CD4-positive, alpha-beta T cell treated with Interleukin-15 for 4 hours (primary cell): ENCODE measurements at regions not wholly inside any gene's neighbourhood (a gene's known extent, or its start where the extent isn't known, plus 50 kb on each side); places are given as distances from the start of the nearest gene placed in this dataset.
"Not testable (repeated sequence)": the region's sequence is repeated elsewhere in the genome, so short reads cannot be mapped to it uniquely, and the experiment has no call there.

Experiments
- DNase-seq: peaks from one replicate; pipeline ENCODE4 v3.0.0-alpha.2; 2020; ENCODE audit warnings: low spot score

DNA sequence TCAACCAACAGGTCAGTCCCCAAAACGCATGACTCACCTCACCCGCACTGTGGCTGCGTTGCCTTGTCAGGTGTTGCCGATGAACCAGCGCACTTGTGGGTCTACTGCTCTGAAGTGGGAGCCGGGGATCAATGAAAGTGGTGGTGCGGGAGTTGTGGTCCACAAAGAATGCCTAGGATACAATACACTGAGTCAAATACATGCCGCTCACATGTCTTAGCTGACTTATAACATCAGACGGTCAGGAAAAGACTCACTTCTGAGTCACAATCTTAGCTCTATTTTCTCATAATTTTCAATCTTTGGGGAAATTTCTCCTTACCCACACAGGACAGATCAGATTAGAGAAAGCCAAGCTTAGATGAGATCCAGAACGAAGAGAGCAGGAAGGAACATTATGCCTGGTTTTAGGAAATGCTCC lies 107.1 kb upstream of the STK17B start:
- DNase-seq, result peak; percentile 43

- no peak for DNase-seq
Observed at GRCh38 chr2:196279541-196279940, 108.2 kb upstream of the STK17B start.

DNA sequence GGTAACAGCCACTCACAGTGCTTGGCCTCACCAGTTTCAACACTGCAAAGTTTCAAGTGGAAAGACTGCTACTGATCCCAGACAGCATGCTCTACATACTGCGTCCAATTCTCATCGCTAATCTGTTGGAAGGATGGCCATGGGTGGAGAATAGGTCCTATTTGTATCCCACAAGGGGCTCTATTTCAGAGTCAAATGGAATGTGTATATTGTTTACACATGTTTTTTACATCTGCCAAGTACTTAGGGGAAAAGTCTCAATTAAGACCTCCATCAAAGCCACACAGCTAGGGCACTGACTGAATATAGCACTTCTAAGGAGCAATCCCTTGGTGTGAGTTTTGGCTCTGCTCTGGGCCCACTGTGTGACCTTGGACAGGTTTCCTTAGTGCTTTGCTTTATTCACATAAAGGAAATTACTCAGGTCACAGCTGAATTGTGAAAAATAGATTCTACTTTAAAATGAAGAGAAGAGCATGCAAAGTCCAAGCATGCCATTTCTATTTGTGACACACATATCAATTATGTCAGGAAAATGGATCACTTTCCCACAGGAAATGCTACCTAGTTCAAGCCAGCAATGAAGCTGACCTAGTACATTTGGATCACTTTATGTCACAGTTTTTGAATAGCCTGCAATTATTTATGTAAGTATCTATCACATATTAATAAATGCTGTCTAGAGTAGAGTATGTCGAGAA lies 112.9 kb upstream of the STK17B start:
- no peak for DNase-seq

- DNase-seq, result no peak
Observed at GRCh38 chr2:196284866-196285557, 113.6 kb upstream of the STK17B start.

GRCh38 chr2:196286821-196287220 lies 115.4 kb upstream of the STK17B start:
- no peak for DNase-seq

DNA sequence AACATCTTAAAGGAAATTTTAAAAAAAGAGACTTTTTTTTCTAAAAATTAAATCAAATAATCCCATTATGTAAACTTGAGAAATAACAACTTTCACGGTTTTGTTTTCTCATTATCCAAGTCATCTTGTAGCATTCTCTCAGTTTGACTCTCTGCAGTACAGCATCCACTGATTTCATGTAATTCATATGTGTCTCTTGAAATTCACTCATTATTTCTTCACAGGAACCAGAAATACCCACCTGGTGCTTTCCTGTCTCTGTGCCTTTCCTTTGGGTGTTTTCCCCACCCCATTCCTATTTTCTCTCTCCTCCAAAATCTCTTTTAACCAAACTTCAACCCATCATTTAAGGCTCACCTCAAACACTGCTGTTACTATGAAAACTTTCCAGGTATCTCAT lies 116.1 kb upstream of the STK17B start:
- no peak for DNase-seq

GRCh38 chr2:196288006-196288538 lies 116.7 kb upstream of the STK17B start:
- DNase-seq, result no peak

- DNase-seq, result no peak
Observed at GRCh38 chr2:196289000-196289399, 117.6 kb upstream of the STK17B start.

- DNase-seq, result no peak
Observed at GRCh38 chr2:196290136-196290535, 118.8 kb upstream of the STK17B start.

- DNase-seq, result no peak
Observed at GRCh38 chr2:196290569-196290968, 119.2 kb upstream of the STK17B start.

GRCh38 chr2:196291426-196291825 lies 120.0 kb upstream of the STK17B start:
- no peak for DNase-seq

DNA sequence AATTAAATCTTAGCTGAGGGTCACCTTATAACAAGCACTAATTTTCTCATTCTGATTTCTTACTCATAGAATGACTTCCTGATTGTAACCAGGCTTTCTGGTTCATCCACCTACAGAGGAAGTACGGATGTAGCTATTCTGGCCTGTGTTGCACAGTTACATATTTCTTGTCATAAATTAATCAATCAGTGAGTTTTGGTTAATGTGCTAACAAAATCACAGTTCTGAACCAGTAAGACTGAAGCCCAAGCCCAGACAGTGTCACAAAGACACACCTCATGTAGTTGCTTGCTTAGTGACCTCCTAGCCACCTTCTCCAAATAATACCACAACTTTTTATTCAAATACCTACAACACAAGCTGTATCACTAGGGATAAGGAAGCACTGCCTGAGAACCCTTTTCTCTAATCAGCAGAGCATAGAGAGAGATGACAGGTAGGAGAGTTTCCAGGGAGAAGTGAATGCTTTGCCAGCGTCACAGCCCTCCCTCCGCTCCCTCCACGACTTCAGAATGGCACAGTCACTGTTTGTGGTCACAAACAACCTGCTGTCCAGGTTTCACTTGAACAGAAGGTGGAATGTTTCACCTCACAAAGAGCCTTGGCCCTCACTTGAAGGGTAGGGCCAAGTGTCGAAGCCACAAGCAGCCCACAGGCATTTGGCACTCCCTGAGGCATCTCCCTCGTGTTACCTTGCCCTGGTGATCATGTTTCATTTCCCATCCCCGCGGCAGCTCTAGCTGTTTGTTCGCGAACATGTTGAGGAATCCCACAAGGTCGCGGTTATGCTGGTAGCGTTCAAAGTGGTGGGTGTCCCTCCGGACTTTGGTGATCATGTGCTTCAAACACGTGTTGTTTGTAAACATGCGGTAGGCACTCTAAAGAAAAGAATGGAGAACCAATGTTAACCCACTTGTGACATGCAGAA lies 120.8 kb upstream of the STK17B start:
- DNase-seq, result no peak

DNA sequence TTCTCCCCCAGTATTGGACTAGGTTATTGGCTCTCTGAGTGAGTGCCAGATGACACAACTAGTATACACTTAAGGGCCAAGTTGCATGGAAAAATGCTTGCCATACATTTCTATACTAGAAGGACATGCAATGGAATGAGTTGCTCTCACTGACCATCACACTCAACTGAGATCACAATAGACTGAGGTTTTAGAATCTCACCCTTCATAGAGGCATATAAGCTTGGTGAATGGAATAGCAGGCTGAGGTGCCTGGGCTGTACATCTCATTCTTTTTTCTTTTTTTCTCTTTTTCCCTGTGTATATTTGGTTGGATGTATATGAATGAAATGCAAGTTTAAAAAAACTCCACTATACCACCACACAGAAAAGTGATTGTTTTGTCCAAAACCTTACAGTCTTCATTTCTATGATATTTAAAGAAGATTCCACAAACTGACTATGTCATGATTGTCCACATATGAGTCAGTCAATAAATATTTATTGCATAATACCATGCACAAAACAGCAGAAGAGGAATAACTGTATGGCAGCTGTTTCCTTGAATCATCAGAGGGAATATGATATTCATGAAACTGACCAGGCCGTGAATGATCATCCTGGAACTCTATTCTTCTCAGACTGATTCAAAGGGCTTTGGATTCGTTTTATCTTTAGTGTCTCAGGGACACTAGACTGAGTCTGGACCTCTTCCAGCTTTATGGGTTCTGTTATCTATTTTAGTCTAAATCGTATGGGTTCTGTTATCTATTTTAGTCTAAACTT lies 122.6 kb upstream of the STK17B start:
- DNase-seq, result no peak

- no peak for DNase-seq
Observed at GRCh38 chr2:196294516-196294909, 123.1 kb upstream of the STK17B start.

GRCh38 chr2:196295005-196295404 lies 123.6 kb upstream of the STK17B start:
- no peak for DNase-seq

- not testable (repeated sequence) for DNase-seq
Observed at GRCh38 chr2:196298106-196298723, 126.8 kb upstream of the STK17B start.

DNA sequence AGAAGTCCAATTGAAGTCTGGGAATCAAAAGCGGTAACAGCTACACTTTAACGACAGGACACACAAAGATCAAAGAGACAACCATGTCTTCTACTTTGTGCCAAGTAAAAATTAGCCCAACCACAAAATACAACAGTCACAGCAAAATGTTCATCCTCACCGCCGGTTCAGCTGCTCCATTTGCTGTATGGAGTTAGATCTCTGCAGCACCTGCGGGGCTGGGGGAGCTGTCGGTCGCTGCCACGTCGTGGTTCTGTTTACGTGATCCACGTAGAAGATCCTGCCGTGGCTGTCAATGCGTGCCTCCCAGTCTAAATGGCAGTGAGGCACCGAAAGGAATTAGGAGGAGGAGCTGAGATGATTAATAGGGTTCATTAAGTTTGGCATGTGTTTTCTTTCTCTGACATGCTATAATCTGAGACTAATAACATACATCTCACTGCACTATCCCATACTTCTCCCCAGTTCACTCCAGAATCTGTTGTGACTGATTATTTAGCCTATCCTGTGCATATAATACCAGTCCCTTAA lies 136.5 kb upstream of the STK17B start:
- DNase-seq, result no peak

GRCh38 chr2:196309691-196310090 lies 138.3 kb upstream of the STK17B start:
- DNase-seq, result no peak

- no peak for DNase-seq
Observed at GRCh38 chr2:196314157-196314556, 142.8 kb upstream of the STK17B start.

- DNase-seq, result no peak
Observed at GRCh38 chr2:196314780-196315179, 143.4 kb upstream of the STK17B start.
